GM18499 (cell line): ENCODE measurements at regions not wholly inside any gene's neighbourhood (a gene's known extent, or its start where the extent isn't known, plus 50 kb on each side); places are given as distances from the start of the nearest gene placed in this dataset.
A peak's percentile ranks its signal among the peaks of the same experiment; 100 is the strongest.

Experiments
- ATAC-seq: cut with Tn5 transposase; IDR thresholded peaks from one replicate; pipeline ENCODE4 v1.9.1; 2021; ENCODE audit warnings: moderate number of reproducible peaks; ENCODE audit not compliant: insufficient read depth, unreplicated experiment

DNA sequence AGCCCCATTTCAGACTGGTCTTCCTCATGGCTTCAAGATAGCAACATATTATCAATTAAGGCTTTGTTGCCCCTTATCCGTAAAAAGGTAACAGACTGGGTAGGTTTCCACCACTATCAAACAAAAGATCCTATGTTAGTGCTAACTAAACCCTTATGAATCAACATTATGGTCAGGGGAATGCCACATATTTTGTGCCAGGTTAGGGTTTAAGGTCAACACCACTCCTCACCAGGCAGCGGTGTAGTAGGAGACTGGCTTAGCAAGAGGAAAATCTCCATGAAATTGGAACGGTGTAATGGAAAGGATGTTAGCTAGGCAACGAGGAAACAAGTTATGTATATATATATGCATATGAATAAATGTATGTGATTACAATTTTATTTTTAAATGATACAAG, 655.8 kb downstream of the TLR4 start:
- ATAC-seq, result no peak

DNA sequence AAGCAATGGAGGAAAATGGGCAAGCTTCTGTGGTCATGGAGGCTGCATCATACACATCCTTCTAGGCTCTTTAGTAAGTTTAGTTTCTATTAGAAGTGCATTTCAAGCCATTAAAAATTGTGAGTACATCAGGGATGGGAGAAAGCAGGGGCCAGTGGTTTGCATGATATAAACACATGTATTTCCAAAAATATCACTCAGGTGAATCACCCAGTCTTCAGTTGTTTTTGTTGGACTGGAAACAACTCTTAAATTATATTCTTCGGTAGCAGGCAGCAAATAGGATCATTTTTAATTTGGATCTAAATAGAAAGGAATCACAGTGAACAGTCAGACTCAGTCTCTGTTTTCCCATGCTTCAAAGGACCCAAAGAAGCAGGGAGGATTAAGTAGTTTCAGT, 657.9 kb downstream of the TLR4 start:
- ATAC-seq, result no peak

DNA sequence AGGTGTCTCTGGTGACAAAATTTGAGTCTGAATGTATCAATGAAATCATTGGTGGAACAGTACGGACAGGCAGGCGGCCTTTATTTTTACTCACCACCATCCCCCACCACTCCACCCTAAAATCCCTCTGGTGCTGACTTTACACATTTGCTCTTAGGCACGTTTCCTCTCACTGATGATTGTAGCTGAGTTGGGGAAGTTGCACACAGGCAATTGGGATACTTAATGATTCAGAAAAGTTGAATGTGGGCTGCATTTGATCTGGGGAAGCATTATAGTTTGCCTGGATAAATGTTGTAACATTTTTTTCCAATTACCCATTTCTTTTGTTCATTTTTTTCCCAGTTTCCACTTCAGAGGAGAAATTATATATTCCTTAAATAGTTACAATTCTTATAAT, 658.4 kb downstream of the TLR4 start:
- ATAC-seq, result no peak

DNA sequence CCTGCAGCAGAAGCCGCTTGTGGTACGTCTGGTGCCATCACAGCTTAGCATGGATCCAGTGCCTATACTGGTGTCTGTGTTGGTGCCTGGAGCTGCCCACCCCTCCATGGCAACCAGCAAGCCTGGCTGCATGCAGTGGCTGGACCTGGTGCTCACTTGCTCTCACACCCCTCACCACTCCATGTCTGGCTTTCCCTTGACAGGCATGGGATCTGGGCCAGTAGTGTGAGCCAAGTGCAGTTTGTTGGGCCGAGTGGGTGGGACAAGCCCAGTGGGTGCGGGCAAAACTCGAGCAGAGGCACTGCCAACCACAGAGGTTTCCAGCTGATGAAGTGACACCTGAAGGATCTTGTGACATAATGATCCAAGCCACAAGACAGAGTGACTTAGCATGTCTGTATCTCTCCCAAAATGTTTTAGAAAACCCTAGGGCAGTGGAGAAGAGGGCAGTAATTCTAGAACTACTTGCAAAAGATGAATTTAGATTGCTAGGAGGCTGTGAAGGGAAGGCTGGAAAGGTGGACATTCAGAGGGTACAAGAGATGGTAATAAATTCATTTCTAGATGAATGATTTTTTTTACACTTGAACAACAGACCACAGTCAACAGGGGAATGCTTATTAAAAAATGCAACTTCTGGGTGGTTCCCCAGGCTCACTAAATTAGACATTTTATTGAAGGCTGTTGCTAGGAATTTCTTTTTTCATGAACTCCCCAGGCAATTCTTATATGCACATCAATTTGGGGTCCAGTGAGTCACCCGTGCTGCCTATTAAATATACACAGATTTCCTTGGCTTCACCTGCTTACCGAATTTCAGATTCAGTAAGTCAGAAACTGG, 660.3 kb downstream of the TLR4 start:
- no peak for ATAC-seq

GRCh38 chr9:118366228-118366627, 662.0 kb downstream of the TLR4 start:
- no peak for ATAC-seq

- ATAC-seq, result no peak
These were observed 663.2 kb downstream of the TLR4 start for GRCh38 chr9:118367383-118367782.

DNA sequence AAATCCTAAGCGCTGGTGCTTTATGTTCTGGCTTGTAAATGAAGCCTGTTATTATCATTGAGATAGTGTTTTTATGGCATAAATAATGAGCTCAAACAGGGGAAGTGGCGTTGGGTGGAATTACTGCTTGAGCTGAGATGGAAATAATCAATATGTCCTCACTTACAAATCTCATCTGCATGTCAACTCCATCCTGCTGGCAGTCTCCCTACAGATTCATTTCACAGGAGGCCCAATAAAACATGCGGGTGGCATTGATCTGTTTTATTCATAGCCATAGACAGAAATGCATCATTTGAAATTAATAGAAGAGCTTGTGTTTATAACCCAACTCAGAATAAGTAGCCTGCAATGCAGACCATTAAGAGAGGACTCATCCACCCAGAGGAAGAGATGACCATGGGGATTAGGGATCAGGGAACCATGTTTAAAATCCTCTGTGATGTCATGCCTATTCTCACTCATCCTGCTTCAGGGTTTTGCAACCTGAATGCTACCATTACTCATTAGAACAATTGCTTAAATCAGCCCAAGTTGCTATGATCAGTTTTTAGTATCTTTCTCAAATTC, 680.4 kb downstream of the TLR4 start:
- ATAC-seq, result no peak

DNA sequence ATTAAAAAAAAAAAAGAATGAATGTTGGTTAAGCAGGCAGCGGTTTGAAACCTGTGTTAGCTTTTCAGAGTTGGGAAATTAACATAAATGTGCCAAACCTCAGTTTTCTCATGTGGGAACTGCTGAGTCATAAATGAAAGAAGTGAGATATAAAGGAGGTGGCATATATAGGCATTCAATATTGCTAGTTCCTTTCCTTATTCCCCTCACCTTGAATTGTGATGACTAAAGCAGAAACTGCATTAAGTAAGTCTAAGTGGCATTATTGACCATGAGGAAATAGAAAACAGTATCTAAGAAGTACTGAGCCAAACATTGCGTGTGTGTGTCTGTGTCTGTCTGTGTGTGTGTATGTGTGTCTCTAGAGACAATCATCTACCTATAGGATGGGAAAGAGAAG, 691.2 kb downstream of the TLR4 start:
- peak; percentile 86 for ATAC-seq

DNA sequence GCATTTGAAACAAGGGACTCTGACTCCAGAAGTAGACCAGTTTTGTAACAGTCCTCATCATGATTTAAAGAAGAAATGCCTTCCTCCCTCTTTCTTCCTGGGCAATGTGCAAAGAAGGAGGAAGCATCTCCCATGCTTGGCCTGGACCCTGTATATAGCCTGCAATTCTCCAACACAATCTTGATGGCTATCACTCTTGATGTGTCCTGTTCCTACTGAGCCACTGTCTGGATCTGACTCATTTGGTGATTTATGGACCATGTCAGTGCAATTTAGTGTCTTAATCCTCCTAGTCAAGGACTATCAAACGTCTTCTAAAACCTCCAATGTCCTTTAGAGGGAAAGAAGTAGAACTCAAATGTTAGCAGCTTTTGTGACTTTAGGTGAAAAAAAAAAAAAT, 697.3 kb downstream of the TLR4 start:
- no peak for ATAC-seq

DNA sequence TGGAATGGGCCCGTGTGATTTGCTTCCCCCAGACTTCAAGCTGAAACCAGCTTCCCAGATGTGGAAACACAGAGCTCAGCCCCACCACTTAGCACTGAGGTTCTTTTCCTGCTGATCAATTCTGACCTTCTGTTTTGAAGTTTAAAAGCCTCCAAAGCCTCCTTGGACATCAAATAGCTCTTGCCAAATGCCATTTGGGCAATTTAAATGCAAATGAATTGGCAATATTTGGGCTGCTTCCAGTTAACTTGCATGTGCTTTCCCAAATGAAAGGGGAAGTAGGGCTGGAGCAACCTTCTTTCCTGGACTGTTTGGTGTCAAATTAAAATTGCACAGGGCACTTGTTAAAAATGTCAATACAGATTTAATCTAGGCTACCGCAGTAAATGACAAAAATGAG, 710.5 kb downstream of the TLR4 start:
- no peak for ATAC-seq

DNA sequence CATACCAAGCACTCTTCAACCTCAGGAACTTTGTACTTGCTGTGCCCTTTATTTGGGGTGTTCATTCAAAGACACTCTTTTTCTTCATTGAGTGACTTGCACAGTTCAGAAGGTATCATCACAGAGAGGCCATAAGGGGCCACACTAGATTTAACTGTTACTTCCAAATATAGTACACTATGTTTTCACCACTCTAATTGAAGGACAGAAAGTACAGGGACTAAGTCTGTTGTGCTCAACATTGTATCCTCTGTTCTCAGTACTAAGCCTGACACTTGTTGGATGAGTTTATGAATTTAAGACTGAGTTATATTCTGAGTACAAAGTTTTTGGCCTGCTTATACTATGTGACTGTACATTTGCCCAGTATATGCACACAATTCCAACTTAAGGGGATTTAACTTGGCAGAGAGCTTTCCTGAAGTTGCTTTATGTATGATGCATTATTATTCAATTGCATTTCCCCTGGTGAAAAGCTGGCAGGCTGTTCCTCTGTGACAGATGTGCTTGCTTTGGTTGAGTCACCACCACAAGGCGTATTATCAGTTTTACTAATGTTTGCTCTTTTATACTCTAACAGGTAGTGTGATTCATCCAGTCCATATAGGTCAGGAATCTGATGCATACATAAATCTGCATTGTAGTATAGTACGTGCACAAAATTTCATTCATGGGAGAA, 714.8 kb downstream of the TLR4 start:
- no peak for ATAC-seq

DNA sequence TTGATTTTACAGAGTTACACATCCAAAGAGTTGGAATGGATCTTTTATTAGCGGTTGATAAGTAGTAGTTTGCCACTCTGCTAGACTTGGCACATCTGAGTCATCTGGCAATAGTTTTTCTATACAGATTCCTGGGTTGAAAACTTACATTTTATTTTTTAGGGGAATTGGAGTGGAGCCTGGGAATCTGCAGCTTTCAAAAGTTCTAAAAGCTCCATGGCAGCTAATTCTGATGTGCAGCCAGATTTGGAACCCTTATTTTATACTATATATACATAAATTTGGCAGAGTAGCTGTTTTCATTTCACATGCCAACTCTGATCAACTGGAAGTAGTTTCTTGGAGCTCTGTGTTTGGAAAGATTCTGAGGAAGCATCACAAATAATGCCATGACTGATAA, 715.5 kb downstream of the TLR4 start:
- no peak for ATAC-seq

GRCh38 chr9:118422508-118422907, 718.3 kb downstream of the TLR4 start:
- ATAC-seq, result no peak

- ATAC-seq, result no peak
These were observed 718.8 kb downstream of the TLR4 start for GRCh38 chr9:118423021-118423420.

GRCh38 chr9:118423721-118424120, 719.5 kb downstream of the TLR4 start:
- no peak for ATAC-seq

DNA sequence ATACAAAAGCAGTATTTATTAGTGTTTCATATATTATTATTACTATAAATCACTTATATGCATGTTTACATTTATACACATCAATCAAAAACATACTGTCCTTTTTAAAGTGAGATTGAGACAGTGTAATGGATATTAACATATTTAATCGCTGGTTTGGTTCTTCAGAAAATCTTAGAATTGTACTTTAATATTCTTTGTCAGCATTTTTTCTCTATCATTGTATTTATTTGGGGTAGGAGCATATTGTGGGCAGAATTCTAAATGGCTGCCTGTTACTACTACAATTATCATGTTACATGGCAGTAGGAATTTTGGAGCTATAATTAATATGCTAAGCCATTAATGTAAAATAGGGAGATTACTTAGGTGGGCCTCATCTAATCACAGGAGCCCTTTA, 722.6 kb downstream of the TLR4 start:
- no peak for ATAC-seq

DNA sequence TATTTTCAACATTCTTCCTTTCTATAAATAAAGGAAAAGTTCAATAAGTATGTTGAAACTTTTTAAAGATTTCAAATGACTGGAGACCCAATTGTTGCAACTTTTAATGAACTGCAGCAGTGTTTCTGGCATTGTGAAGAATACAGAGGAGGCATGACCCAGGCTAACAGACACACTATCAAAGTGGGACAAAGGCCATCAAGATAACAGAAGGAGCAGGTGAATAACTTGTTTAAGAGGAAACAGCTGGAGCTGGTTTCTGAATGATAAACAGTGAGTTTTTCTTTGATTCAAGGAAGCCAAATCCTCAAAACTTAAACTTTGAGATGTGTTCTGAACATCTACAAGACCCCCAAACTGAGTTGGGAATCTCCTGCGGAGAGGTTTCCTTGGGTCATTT, 734.6 kb downstream of the TLR4 start:
- no peak for ATAC-seq

GRCh38 chr9:118439441-118439840, 735.2 kb downstream of the TLR4 start:
- ATAC-seq, result no peak

DNA sequence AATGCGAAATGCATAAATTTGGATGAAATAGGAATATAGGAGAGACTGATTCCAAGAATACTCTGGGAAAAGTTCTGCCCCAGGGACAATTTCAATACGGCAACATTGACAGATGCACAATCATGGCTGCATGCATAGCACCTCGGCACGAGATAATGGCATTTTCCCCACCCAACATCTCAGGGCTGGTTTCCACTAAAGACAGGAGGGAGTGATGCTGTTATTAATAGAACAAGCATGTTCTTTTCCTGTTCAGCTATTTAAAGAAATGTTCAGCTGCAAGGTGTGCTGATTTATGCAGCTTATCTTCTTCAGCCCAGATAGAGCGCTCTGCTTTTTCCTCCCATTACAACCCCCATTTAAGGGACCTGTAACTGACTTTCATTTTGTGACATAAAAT, 740.2 kb downstream of the TLR4 start:
- ATAC-seq, result no peak

GRCh38 chr9:118446943-118447639, 742.9 kb downstream of the TLR4 start:
- ATAC-seq, result no peak

DNA sequence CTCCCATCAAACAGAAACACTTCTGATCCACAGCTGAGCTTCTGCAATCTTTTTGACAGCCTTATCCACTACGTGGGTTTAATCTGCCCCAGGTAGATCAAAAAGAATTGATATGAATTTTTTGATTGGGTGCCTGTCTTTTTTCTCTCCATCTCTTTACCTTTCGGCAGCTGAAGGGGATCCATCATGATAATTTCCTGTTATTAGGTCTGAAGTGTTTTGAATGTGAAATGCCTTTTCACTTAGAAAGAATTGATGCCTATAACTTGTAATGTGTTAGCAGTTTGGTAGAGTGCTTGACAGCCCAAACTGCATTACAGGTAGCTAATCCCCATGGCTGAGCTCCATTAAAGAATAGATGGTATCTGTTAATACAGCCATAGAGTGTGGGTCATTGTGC, 745.4 kb downstream of the TLR4 start:
- no peak for ATAC-seq
